ENCODE measurements at regions not wholly inside any gene's neighbourhood (a gene's known extent, or its start where the extent isn't known, plus 50 kb on each side); places are given as distances from the start of the nearest gene placed in this dataset.

DNA sequence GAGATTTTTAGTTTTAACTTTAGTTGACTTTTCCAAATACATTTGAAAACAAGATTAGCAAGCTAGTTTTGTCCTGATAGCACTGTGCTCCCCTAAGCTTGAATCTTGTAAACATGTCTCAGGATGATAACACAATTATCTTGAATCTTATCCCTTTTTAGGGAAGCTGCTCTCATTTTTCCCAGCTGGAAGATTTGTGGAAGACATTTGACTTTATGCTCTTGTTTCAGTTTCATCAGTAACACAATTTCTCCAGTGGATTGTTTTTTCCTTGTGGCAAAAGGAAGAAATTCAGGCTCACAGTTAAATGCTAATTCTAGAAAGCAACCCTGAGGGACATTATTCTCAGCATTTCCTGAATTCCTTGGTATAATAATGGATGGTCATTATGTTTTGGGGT is 88.8 kb downstream of the CDC7 start:
- H3K27me3 Mint-ChIP-seq (ENCODE audit: insufficient read depth) = peaks cover 2% of the 10 kb centered on the region
- Histone ChIP-seq H3K4me3 (ENCODE audit: low read length) (peak overlapping the region; percentile 7), H3K27me3 (ENCODE audit: control insufficient read depth, insufficient read depth, low read length, poor library complexity, severe bottlenecking) (no peaks in the 10 kb centered on the region), H3K4me1 (ENCODE audit: control insufficient read depth, insufficient read depth, low read length) (peaks cover 17% of the 10 kb centered on the region), H3K27ac (ENCODE audit: low read depth, low read length) (no peak overlapping the region), H3K9me3 (ENCODE audit: control insufficient read depth, low read length) (no peaks in the 10 kb centered on the region), H3K36me3 (ENCODE audit: control insufficient read depth, insufficient read depth, low read length) (no peaks in the 10 kb centered on the region), H3K9ac (ENCODE audit: extremely low read depth, low read length, poor library complexity, severe bottlenecking) (no peak overlapping the region)
- no peaks in the 10 kb centered on the region for H3K36me3 Mint-ChIP-seq (ENCODE audit: low read depth)
- H3K9me3 Mint-ChIP-seq = peaks cover 1% of the 10 kb centered on the region
- TF ChIP-seq, protein P1, sequence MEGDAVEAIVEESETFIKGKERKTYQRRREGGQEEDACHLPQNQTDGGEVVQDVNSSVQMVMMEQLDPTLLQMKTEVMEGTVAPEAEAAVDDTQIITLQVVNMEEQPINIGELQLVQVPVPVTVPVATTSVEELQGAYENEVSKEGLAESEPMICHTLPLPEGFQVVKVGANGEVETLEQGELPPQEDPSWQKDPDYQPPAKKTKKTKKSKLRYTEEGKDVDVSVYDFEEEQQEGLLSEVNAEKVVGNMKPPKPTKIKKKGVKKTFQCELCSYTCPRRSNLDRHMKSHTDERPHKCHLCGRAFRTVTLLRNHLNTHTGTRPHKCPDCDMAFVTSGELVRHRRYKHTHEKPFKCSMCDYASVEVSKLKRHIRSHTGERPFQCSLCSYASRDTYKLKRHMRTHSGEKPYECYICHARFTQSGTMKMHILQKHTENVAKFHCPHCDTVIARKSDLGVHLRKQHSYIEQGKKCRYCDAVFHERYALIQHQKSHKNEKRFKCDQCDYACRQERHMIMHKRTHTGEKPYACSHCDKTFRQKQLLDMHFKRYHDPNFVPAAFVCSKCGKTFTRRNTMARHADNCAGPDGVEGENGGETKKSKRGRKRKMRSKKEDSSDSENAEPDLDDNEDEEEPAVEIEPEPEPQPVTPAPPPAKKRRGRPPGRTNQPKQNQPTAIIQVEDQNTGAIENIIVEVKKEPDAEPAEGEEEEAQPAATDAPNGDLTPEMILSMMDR (conservative IDR thresholded peaks at IDR 0.05) = peak; percentile 49
- peaks cover 38% of the 10 kb centered on the region for H3K4me1 Mint-ChIP-seq
- no peak overlapping the region for H3K27ac Mint-ChIP-seq
- H3K4me3 Mint-ChIP-seq = no peak overlapping the region
- DNase-seq = no peak

DNA sequence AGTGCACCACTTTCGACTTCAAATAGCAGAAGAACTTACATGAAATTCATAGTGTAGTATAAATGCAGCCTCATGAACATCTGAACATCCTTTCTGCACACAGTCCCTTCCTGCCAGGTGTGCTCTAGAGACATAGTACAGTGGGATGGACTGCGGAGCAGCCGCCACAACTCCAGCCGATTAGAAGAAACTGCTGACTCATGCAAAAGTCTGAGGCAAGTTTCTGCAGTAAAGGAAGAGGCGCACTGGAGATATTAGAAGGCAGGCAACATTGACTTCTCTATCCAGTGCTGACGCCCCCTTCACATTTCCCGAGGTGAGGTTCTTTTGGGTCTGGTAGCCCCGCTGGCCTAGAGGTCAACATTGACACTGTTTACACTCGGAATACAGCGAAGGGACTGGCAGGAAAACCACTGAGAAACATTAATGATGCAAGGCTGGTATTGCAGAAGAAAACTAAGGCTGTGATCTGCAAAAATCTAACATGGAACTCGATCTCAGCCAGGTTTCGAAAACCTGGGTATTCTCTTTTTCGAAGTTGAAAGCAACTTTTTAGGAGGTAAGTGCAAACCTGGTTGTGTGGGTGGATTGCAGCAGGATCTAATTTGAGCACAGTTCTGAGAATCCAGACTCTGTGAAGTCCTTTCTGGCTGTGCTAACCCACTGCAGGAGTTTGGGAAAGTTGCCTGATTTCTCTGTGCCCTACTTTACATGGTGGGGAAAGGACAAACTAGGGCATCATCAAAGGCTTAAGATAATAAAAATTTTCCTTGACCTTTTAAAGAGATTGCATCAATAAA is 90.7 kb downstream of the CDC7 start:
- H3K4me1 ChIP-seq (ENCODE audit: control insufficient read depth, insufficient read depth, low read length) = peaks cover 15% of the 10 kb centered on the region
- H3K36me3 Mint-ChIP-seq (ENCODE audit: low read depth) = no peaks in the 10 kb centered on the region
- 93 to 100% methylated on average over 12 to 13 of the region's 13 CpGs for WGBS, 2 experiments (ENCODE audit: insufficient coverage in 1 of 2, insufficient read length in 1 of 2)
- no peaks in the 10 kb centered on the region for H3K9me3 ChIP-seq (ENCODE audit: control insufficient read depth, low read length)
- peak overlapping the region; percentile 50 for H3K27ac Mint-ChIP-seq
- H3K27me3 Mint-ChIP-seq (ENCODE audit: insufficient read depth) = peaks cover 2% of the 10 kb centered on the region
- H3K9me3 Mint-ChIP-seq = peaks cover 1% of the 10 kb centered on the region
- H3K9ac ChIP-seq (ENCODE audit: extremely low read depth, low read length, poor library complexity, severe bottlenecking) = no peak overlapping the region
- TF ChIP-seq, protein P1 (conservative IDR thresholded peaks at IDR 0.05) = no peak
- peaks cover 37% of the 10 kb centered on the region for H3K4me1 Mint-ChIP-seq
- no peak overlapping the region for H3K4me3 ChIP-seq (ENCODE audit: low read length)
- no peaks in the 10 kb centered on the region for H3K27me3 ChIP-seq (ENCODE audit: control insufficient read depth, insufficient read depth, low read length, poor library complexity, severe bottlenecking)
- DNase-seq = peak; percentile 32
- no peaks in the 10 kb centered on the region for H3K36me3 ChIP-seq (ENCODE audit: control insufficient read depth, insufficient read depth, low read length)
- no peak overlapping the region for H3K27ac ChIP-seq (ENCODE audit: low read depth, low read length)
- H3K4me3 Mint-ChIP-seq = no peak overlapping the region

DNA sequence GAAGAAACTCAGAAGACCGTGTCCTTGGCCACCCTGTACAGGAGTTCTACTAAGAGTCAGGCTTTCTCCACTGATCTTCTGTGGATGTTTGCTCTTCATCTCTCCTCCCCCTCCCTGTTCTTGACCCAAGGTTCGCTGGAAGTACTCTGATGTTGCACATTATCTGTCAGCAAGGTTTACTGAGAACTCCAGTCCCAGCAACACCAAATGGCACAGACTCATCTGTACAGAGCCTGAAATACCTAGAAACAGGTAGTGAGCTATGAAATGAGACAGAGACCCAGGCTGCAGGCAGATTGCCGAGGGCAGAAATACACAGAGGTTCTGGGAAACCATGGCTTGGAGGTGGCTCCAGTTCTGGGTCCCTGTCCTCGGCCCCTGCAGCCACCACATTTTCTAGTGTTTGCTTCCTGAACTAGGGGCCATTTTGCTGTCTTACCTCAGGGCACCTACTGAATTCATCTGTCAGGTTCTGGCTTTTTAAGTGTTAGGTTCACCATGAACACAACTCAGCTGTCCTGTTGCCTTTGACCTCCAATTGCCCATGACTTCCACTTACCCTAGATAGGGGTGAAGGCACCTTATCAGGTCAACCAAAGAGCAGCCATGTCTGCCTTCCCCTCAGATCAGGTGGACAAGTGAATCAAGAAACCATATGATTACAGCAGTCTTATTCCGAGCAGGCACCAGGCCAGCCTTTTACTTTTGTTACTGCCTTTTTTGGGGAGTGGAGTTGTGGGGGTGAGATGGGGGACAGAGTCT is 92.2 kb downstream of the CDC7 start:
- Histone ChIP-seq H3K9ac (ENCODE audit: extremely low read depth, low read length, poor library complexity, severe bottlenecking) (no peak overlapping the region), H3K27me3 (ENCODE audit: control insufficient read depth, insufficient read depth, low read length, poor library complexity, severe bottlenecking) (no peaks in the 10 kb centered on the region), H3K4me1 (ENCODE audit: control insufficient read depth, insufficient read depth, low read length) (peaks cover 15% of the 10 kb centered on the region), H3K36me3 (ENCODE audit: control insufficient read depth, insufficient read depth, low read length) (no peaks in the 10 kb centered on the region), H3K4me3 (ENCODE audit: low read length) (no peak overlapping the region), H3K27ac (ENCODE audit: low read depth, low read length) (no peak overlapping the region), H3K9me3 (ENCODE audit: control insufficient read depth, low read length) (no peaks in the 10 kb centered on the region)
- WGBS, 2 experiments (ENCODE audit: insufficient coverage in 1 of 2, insufficient read length in 1 of 2) = 91 to 97% methylated on average over 4 to 5 of the region's 5 CpGs
- H3K9me3 Mint-ChIP-seq = peaks cover 1% of the 10 kb centered on the region
- no peak overlapping the region for H3K27ac Mint-ChIP-seq
- peaks cover 37% of the 10 kb centered on the region for H3K4me1 Mint-ChIP-seq
- no peak overlapping the region for H3K4me3 Mint-ChIP-seq
- peaks cover 2% of the 10 kb centered on the region for H3K27me3 Mint-ChIP-seq (ENCODE audit: insufficient read depth)
- no peaks in the 10 kb centered on the region for H3K36me3 Mint-ChIP-seq (ENCODE audit: low read depth)
- TF ChIP-seq, protein P1 (conservative IDR thresholded peaks at IDR 0.05) = no peak
- DNase-seq = no peak
